Endodermal cell (in vitro differentiated cells): ENCODE measurements at regions not wholly inside any gene's neighbourhood (a gene's known extent, or its start where the extent isn't known, plus 50 kb on each side); places are given as distances from the start of the nearest gene placed in this dataset.
A peak's percentile ranks its signal among the peaks of the same experiment; 100 is the strongest.

ENCODE experiments used
- DNase-seq: peaks from one replicate; pipeline ENCODE4 v3.0.0-alpha.2; 2017
- H3K27ac ChIP-seq: 2 replicates; pipeline ENCODE4 v1.5.1; 2013; ENCODE audit warnings: mild to moderate bottlenecking, low read depth, low read length, moderate library complexity
- H3K27me3 ChIP-seq: 2 replicates; pipeline ENCODE4 v1.6.1; 2013; ENCODE audit warnings: mild to moderate bottlenecking, low read length, moderate library complexity; ENCODE audit not compliant: insufficient read depth, control insufficient read depth, poor library complexity, severe bottlenecking
- H3K36me3 ChIP-seq: 2 replicates; pipeline ENCODE4 v1.7.0; 2013; ENCODE audit warnings: mild to moderate bottlenecking, low read length, moderate library complexity; ENCODE audit not compliant: control insufficient read depth, insufficient read depth
- H3K4me1 ChIP-seq: one replicate; pipeline ENCODE4 v1.7.0; 2013; ENCODE audit warnings: low read length; ENCODE audit not compliant: control insufficient read depth, insufficient read depth
- H3K4me3 ChIP-seq: 2 replicates; pipeline ENCODE4 v1.5.1; 2013; ENCODE audit warnings: mild to moderate bottlenecking, low read length, moderate library complexity
- H3K9ac ChIP-seq: 2 replicates; pipeline ENCODE4 v1.6.1; 2013; ENCODE audit warnings: mild to moderate bottlenecking, low read length, moderate library complexity; ENCODE audit not compliant: poor library complexity, severe bottlenecking; ENCODE audit errors: extremely low read depth
- H3K9me3 ChIP-seq: 2 replicates; pipeline ENCODE4 v1.6.1; 2013; ENCODE audit warnings: mild to moderate bottlenecking, low read length, moderate library complexity; ENCODE audit not compliant: control insufficient read depth
- H3K27ac Mint-ChIP-seq: 2 replicates; pipeline ENCODE4 v1.8.0; 2020; ENCODE audit warnings: mixed read lengths
- H3K27me3 Mint-ChIP-seq: 2 replicates; pipeline ENCODE4 v1.8.0; 2021; ENCODE audit warnings: mild to moderate bottlenecking, mixed read lengths; ENCODE audit not compliant: insufficient read depth
- H3K36me3 Mint-ChIP-seq: 2 replicates; pipeline ENCODE4 v1.8.0; 2020; ENCODE audit warnings: low read depth, mixed read lengths
- H3K4me1 Mint-ChIP-seq: 2 replicates; pipeline ENCODE4 v1.8.0; 2020; ENCODE audit warnings: mixed read lengths
- H3K4me3 Mint-ChIP-seq: 2 replicates; pipeline ENCODE4 v1.8.0; 2020; ENCODE audit warnings: mild to moderate bottlenecking, moderate library complexity, mixed read lengths
- H3K9me3 Mint-ChIP-seq: 2 replicates; pipeline ENCODE4 v1.8.0; 2020; ENCODE audit warnings: mild to moderate bottlenecking, mixed read lengths
- WGBS, 2 experiments: methylation state at CpG; one replicate each; pipeline versions ENCODE4 v1.1.5 to v1.1.7; 2013; ENCODE audit warnings: missing lambda C conversion rate in 2 of 2, mixed read lengths in 1 of 2; ENCODE audit not compliant: insufficient coverage in 1 of 2, insufficient read length in 1 of 2; 5-methylcytosine and 5-hydroxymethylcytosine counted together
- TF ChIP-seq, protein P1 (sequence below): fragments of 200-600 bp; sonication (generic); conservative IDR thresholded peaks from 2 replicates; pipeline ENCODE4 v1.5.0; 2021; ENCODE audit warnings: antibody characterized with exemption, mild to moderate bottlenecking

DNA sequence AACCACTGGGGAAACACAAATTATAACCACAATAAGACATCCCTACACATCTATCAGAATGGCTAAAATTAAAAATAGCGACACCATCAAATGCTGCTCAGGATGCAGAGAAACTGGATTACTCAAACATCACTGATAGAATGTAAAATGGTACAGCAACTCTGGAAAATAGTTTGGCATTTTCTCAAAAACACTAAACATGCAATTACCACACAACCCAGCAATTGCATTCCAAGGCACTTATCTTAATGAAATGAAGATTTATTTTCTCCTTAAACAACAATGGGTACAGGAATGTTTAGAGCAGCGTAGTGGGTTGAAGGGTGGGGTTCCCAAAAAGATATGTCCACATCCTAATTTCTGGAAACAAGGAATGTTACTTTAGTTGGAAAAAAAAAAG lies 309.0 kb upstream of the PMFBP1 start:
- Mint-ChIP-seq H3K27me3 (no peaks in the 10 kb centered on the region), H3K27ac (no peak overlapping the region), H3K4me3 (no peak overlapping the region), H3K9me3 (peaks cover 1% of the 10 kb centered on the region), H3K4me1 (peaks cover 13% of the 10 kb centered on the region), H3K36me3 (no peaks in the 10 kb centered on the region)
- WGBS, 2 experiments = 96 to 100% methylated on average over 1 to 2 of the region's 2 CpGs
- Histone ChIP-seq H3K27me3 (no peaks in the 10 kb centered on the region), H3K4me1 (no peaks in the 10 kb centered on the region), H3K9ac (no peak overlapping the region), H3K36me3 (no peaks in the 10 kb centered on the region), H3K9me3 (no peaks in the 10 kb centered on the region), H3K4me3 (no peak overlapping the region), H3K27ac (no peak overlapping the region)
- TF ChIP-seq, protein P1, sequence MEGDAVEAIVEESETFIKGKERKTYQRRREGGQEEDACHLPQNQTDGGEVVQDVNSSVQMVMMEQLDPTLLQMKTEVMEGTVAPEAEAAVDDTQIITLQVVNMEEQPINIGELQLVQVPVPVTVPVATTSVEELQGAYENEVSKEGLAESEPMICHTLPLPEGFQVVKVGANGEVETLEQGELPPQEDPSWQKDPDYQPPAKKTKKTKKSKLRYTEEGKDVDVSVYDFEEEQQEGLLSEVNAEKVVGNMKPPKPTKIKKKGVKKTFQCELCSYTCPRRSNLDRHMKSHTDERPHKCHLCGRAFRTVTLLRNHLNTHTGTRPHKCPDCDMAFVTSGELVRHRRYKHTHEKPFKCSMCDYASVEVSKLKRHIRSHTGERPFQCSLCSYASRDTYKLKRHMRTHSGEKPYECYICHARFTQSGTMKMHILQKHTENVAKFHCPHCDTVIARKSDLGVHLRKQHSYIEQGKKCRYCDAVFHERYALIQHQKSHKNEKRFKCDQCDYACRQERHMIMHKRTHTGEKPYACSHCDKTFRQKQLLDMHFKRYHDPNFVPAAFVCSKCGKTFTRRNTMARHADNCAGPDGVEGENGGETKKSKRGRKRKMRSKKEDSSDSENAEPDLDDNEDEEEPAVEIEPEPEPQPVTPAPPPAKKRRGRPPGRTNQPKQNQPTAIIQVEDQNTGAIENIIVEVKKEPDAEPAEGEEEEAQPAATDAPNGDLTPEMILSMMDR = no peak
- DNase-seq = no peak

DNA sequence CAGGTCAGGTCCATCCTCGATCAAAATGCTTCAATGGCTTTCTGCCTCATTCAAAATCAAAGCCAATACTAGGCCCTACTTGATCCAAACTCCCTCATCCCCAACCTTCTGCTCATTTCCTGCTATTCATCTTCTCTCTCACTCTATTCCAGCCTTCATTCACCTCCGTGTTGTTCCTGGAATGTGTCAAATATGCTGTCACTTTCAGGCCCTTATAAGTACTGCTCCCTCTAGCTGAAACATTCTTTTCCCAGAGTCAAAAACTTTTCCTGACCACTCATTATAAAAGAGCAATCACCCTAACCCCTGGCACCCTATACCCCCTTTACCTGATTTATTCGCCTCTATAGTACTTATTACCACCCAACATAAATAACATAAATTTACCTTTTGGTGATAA lies 303.7 kb upstream of the PMFBP1 start:
- 43 to 80% methylated on average over 2 to 3 of the region's 3 CpGs for WGBS, 2 experiments
- no peak overlapping the region for H3K27ac ChIP-seq

DNA sequence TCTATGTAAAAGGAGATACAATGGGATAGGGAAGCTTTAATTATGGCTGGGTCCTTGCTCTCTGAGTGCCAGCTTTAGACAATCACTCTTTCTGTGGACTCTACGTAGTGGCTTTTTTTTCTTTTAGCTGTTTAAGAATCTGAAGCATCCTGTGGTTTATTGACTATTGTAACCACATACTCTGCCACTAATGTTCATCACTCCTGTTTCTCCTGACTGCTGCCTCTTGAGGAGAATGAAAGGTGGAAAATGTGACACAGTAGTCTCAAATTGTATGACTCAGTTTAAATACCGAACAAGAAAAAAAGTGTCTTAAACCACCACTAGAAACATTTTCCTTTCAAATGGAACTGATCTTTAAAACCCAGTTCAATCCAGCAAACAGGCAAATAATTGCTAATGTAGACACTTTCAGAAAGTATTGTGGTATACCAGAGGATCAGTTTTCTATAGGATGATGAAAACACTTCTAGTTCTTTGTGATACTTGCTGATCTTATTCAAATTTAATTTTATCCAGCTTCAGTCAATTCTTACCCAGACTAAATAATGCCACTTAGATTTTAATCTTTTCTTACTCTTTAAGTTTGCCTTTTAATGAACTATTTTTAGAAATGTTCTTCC lies 302.7 kb upstream of the PMFBP1 start:
- H3K36me3 Mint-ChIP-seq = no peaks in the 10 kb centered on the region
- TF ChIP-seq, protein P1 = no peak
- H3K4me3 Mint-ChIP-seq = no peak overlapping the region
- H3K4me1 Mint-ChIP-seq = peaks cover 10% of the 10 kb centered on the region
- Histone ChIP-seq H3K36me3 (no peaks in the 10 kb centered on the region), H3K9me3 (no peaks in the 10 kb centered on the region), H3K4me1 (no peaks in the 10 kb centered on the region), H3K9ac (no peak overlapping the region), H3K4me3 (no peak overlapping the region), H3K27ac (no peak overlapping the region), H3K27me3 (no peaks in the 10 kb centered on the region)
- no peak for DNase-seq
- no peak overlapping the region for H3K27ac Mint-ChIP-seq
- no peaks in the 10 kb centered on the region for H3K27me3 Mint-ChIP-seq
- H3K9me3 Mint-ChIP-seq = no peaks in the 10 kb centered on the region
- WGBS, 2 experiments = 96% methylated on average over 2 of the region's 2 CpGs; no CpG with 5 or more reads in 1 of the 2 experiments

More for the DNA sequence above, 303.7 kb upstream of the PMFBP1 start:
- H3K27ac Mint-ChIP-seq = no peak overlapping the region
- H3K4me1 ChIP-seq = no peaks in the 10 kb centered on the region
- no peaks in the 10 kb centered on the region for H3K9me3 Mint-ChIP-seq
- H3K9me3 ChIP-seq = no peaks in the 10 kb centered on the region
- H3K4me3 Mint-ChIP-seq = no peak overlapping the region
- H3K36me3 ChIP-seq = no peaks in the 10 kb centered on the region
- H3K4me1 Mint-ChIP-seq = peaks cover 4% of the 10 kb centered on the region
- H3K9ac ChIP-seq = no peak overlapping the region
- no peak overlapping the region for H3K4me3 ChIP-seq
- no peaks in the 10 kb centered on the region for H3K27me3 ChIP-seq
- TF ChIP-seq, protein P1 = peak; percentile 43
- no peaks in the 10 kb centered on the region for H3K36me3 Mint-ChIP-seq
- no peak for DNase-seq
- H3K27me3 Mint-ChIP-seq = no peaks in the 10 kb centered on the region
